Cardiac muscle cell (in vitro differentiated cells and primary cell): ENCODE measurements at regions not wholly inside any gene's neighbourhood (a gene's known extent, or its start where the extent isn't known, plus 50 kb on each side); places are given as distances from the start of the nearest gene placed in this dataset.

Experiments
- DNase-seq, 2 donors: peaks; one replicate each; pipeline versions ENCODE4 v3.0.0 to v3.0.0-alpha.2; 2010 to 2017; ENCODE audit warnings: low read depth in 1 of 2, low spot score in 1 of 2
- H3K27ac ChIP-seq: fragments of 200-600 bp; sonication (generic); 2 replicates; pipeline ENCODE4 v1.5.1; 2016
- H3K27me3 ChIP-seq: fragments of 200-600 bp; sonication (generic); 2 replicates; pipeline ENCODE4 v1.6.0; 2016; ENCODE audit warnings: control low read depth
- H3K36me3 ChIP-seq: fragments of 200-600 bp; sonication (generic); 2 replicates; pipeline ENCODE4 v1.5.1; 2016; ENCODE audit warnings: control low read depth
- H3K4me1 ChIP-seq: fragments of 200-600 bp; sonication (generic); 2 replicates; pipeline ENCODE4 v1.8.1; 2017; ENCODE audit warnings: low read depth, mild to moderate bottlenecking, mixed run types
- H3K4me3 ChIP-seq: fragments of 200-600 bp; sonication (generic); 2 replicates; pipeline ENCODE4 v1.5.1; 2016; ENCODE audit warnings: mild to moderate bottlenecking
- H3K9me3 ChIP-seq: fragments of 200-600 bp; sonication (generic); 2 replicates; pipeline ENCODE4 v1.5.1; 2017; ENCODE audit warnings: low read depth, mild to moderate bottlenecking, control low read depth
- TF ChIP-seq, protein P1 (sequence below): IDR thresholded peaks from 2 replicates; pipeline ENCODE4 v1.5.1; 2012; ENCODE audit warnings: low read depth, mild to moderate bottlenecking, low read length

DNA sequence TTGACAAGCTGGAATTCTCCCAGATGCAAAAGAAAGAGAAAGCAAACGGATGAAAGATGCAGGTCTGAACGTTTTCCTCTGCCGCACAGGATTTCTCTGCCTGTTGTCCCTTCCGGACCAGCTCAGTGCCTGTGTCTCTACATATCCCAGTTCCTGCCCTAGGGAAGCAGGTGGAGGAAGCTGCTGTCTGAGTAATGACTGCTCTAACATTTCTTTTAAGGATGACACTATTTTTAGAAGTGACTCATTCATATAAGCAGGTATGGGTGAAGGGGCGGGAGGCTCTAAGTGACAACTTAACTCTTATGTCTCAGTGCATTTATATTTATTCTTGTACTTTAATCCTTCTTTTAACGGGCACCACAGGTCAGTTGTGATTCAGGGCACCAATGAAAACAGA is 128.8 kb downstream of the SLC24A2 start:
- H3K4me3 ChIP-seq: no peak overlapping the region
- no peaks in the 10 kb centered on the region for H3K9me3 ChIP-seq
- H3K27me3 ChIP-seq: no peaks in the 10 kb centered on the region
- H3K27ac ChIP-seq: no peak overlapping the region
- peak in 1 of 2 donors; percentile 26 for DNase-seq
- no peaks in the 10 kb centered on the region for H3K36me3 ChIP-seq
- TF ChIP-seq, protein P1, sequence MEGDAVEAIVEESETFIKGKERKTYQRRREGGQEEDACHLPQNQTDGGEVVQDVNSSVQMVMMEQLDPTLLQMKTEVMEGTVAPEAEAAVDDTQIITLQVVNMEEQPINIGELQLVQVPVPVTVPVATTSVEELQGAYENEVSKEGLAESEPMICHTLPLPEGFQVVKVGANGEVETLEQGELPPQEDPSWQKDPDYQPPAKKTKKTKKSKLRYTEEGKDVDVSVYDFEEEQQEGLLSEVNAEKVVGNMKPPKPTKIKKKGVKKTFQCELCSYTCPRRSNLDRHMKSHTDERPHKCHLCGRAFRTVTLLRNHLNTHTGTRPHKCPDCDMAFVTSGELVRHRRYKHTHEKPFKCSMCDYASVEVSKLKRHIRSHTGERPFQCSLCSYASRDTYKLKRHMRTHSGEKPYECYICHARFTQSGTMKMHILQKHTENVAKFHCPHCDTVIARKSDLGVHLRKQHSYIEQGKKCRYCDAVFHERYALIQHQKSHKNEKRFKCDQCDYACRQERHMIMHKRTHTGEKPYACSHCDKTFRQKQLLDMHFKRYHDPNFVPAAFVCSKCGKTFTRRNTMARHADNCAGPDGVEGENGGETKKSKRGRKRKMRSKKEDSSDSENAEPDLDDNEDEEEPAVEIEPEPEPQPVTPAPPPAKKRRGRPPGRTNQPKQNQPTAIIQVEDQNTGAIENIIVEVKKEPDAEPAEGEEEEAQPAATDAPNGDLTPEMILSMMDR: no peak
- peaks cover 8% of the 10 kb centered on the region for H3K4me1 ChIP-seq

DNA sequence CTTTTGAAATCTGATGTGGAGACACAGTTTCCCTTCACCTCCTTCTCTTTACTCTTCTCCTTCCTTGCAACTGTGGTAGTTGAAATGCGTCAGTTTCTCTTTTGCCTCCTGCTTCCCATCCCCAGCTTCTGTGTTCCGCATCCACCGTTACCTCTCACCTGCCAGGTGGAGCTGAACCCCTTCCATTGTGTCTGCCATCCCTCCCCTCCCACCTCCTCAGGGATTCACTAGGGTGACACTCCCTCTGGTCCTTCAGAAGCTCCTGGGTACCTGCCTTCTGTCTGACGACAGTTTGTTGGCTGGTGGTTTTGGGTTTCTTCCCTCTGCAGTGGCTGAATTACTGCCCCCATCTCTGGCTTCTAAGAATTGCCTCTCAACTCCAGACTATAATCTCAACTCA is 132.1 kb downstream of the SLC24A2 start:
- TF ChIP-seq, protein P1: no peak
- no peaks in the 10 kb centered on the region for H3K36me3 ChIP-seq
- no peaks in the 10 kb centered on the region for H3K9me3 ChIP-seq
- no peak overlapping the region for H3K27ac ChIP-seq
- DNase-seq: no peak
- no peak overlapping the region for H3K4me3 ChIP-seq
- no peaks in the 10 kb centered on the region for H3K27me3 ChIP-seq
- H3K4me1 ChIP-seq: peaks cover 8% of the 10 kb centered on the region

DNA sequence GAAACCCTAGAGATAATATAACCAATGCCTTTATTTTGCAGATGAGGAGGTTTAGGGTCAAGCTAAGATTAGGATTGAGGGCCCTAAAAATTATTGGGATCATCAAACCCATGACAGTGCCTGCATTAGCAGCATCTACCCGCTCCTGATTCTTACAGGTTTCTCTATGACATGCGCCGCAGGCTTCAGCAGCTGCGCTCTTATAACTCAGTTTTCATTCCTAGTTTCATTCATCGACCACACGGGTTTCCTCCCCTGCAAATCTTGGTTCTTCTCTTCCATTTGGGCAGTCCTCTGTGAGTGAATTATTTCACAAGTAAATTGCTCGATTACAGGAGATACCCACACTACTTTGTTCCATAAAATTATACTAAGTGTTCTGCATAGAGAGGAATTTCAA is 137.2 kb downstream of the SLC24A2 start:
- Histone ChIP-seq H3K9me3 (no peaks in the 10 kb centered on the region), H3K36me3 (no peaks in the 10 kb centered on the region), H3K27me3 (no peaks in the 10 kb centered on the region), H3K4me1 (no peaks in the 10 kb centered on the region), H3K4me3 (no peak overlapping the region), H3K27ac (no peak overlapping the region)
- DNase-seq: no peak
- TF ChIP-seq, protein P1: no peak

DNA sequence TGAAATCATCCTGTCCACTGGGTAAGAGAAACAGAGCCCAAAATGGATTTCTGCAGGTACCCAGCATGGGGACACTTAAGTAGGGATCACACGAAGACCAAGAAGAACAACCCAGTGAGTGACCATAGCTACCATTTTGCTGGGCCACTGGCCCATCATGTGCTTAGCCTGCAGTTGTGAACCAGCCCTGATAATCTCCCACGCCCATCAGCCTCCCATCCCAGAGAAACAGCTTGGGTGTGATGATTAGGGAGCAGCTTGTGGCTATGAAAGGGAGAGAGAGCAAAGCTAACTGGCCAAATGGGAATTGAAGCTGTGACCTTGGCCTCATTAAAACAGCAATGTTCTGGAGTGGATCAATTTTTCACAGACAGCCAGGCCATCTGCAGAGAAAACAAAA is 138.5 kb downstream of the SLC24A2 start:
- no peaks in the 10 kb centered on the region for H3K27me3 ChIP-seq
- TF ChIP-seq, protein P1: no peak

DNA sequence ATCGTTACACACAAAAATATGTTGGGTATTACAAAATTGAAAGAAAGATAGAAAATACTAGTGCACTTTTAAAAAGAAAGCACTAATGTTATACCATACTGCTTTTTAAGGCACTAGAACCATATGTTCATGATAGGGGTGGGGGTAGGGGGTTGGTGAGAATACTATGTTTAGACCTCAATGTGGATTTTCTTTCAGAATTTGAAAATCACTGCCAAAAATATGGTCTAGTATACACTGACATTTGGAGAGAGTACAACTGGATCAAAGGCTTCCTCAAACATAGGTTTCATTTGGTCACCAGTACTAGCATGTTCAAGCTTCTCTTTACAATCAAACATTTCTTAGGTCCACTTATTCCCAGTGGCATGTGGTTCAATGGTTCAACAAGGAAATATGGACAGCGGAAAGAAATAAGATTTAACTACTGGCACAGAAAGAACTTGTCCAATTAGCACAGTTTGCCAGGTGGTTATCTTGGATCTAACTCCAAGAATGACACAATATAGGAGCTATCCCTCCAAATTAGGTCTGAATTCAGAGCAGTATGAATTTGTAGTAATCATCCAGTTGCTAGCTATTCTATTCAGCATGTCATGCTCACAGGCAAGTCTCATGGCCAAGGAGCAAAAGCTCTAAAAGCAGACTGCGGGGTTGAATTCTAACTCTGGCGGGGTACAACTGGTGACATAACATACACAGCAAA is 139.3 kb downstream of the SLC24A2 start:
- Histone ChIP-seq H3K4me1 (no peaks in the 10 kb centered on the region), H3K4me3 (no peak overlapping the region), H3K27me3 (no peaks in the 10 kb centered on the region), H3K9me3 (no peaks in the 10 kb centered on the region), H3K36me3 (no peaks in the 10 kb centered on the region), H3K27ac (no peak overlapping the region)
- DNase-seq: no peak
- TF ChIP-seq, protein P1: no peak

More for the DNA sequence above, 138.5 kb downstream of the SLC24A2 start:
- H3K4me1 ChIP-seq: no peaks in the 10 kb centered on the region
- no peak for DNase-seq
- no peak overlapping the region for H3K27ac ChIP-seq
- no peak overlapping the region for H3K4me3 ChIP-seq
- H3K9me3 ChIP-seq: no peaks in the 10 kb centered on the region
- H3K36me3 ChIP-seq: no peaks in the 10 kb centered on the region
